OCI-LY3 (cell line): ENCODE measurements at regions not wholly inside any gene's neighbourhood (a gene's known extent, or its start where the extent isn't known, plus 50 kb on each side); places are given as distances from the start of the nearest gene placed in this dataset.

ENCODE experiments used
- EZH2phosphoT487 ChIP-seq: fragments of 200-600 bp; shearing (Covaris generic); IDR thresholded peaks from 2 replicates; pipeline ENCODE4 v1.6.1; 2018; ENCODE audit warnings: antibody characterized with exemption, mixed run types, low read depth
- TF ChIP-seq, protein P1 (sequence below): fragments of 200-600, 300-600 bp; sonication (generic); IDR thresholded peaks from 2 replicates; pipeline ENCODE4 v1.5.1; 2014; ENCODE audit warnings: antibody characterized with exemption, low read length, low read depth

DNA sequence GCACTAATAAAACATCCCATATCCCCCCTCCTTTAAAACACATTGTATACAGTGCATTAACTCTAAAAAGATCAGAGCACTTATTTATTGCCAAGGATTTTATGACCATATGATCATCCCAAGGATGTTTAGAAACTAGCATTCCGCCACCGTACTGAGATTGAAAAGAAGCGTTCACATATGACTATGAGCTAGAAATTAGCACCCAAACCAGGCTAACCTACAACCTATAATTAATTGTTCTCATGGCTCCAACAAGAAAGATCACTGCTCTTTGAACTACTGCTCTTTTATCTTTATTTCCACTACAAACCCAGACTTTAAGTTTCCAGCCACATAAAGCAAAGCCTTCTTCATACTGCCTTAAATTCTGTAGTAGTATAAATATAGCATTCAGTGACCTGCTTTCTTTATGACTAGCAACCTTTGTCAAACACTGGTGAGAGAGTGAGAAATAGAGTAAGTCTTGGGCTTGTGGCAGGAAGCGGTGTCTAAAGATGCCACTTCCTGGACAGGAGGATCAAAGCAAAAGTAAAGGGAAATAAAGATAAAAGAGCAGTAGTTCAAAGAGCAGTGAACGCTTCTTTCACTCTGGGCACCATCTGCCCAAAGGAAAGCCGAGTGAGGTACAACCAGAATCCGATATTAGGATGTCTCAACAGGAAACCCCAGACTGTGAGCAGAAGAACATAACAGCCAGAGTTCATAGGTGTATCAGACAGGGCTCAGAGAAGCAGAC lies 151.1 kb upstream of the ERCC6L2 start:
- TF ChIP-seq, protein P1, sequence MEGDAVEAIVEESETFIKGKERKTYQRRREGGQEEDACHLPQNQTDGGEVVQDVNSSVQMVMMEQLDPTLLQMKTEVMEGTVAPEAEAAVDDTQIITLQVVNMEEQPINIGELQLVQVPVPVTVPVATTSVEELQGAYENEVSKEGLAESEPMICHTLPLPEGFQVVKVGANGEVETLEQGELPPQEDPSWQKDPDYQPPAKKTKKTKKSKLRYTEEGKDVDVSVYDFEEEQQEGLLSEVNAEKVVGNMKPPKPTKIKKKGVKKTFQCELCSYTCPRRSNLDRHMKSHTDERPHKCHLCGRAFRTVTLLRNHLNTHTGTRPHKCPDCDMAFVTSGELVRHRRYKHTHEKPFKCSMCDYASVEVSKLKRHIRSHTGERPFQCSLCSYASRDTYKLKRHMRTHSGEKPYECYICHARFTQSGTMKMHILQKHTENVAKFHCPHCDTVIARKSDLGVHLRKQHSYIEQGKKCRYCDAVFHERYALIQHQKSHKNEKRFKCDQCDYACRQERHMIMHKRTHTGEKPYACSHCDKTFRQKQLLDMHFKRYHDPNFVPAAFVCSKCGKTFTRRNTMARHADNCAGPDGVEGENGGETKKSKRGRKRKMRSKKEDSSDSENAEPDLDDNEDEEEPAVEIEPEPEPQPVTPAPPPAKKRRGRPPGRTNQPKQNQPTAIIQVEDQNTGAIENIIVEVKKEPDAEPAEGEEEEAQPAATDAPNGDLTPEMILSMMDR, result no peak
- no peak for TF ChIP-seq EZH2phosphoT487
